NCI-H2196 (cell line): ENCODE measurements at regions not wholly inside any gene's neighbourhood (a gene's known extent, or its start where the extent isn't known, plus 50 kb on each side); places are given as distances from the start of the nearest gene placed in this dataset.
"Not testable (repeated sequence)": the region's sequence is repeated elsewhere in the genome, so short reads cannot be mapped to it uniquely, and the experiment has no call there.

Experiments
- DNase-seq: peaks from one replicate; lab custom pipeline; 2025; ENCODE audit not compliant: unreplicated experiment; lab: John Stamatoyannopoulos, UW

DNA sequence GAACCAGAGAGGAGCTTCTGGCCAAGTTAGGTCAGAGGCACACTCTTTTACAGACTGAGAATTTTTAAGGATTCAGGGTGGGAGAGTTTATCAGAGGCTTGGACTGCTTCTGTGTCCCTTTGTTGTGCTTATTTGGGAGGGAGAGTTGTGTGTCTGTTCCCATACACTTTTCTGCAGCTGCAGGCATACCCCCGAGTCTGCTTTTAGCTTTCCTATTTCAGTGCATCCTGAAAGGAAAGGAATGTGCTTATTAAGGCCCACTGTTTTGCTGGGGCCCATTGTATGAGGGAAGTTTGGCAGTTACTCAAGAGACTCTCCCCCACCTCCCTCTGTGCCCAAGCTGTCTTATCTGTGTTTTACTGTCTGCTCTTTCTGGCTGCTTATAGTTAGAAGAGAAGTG lies 257.4 kb upstream of the AADAT start:
- DNase-seq: not testable (repeated sequence)

GRCh38 chr4:170339522-170339921 lies 249.8 kb upstream of the AADAT start:
- no peak for DNase-seq

DNA sequence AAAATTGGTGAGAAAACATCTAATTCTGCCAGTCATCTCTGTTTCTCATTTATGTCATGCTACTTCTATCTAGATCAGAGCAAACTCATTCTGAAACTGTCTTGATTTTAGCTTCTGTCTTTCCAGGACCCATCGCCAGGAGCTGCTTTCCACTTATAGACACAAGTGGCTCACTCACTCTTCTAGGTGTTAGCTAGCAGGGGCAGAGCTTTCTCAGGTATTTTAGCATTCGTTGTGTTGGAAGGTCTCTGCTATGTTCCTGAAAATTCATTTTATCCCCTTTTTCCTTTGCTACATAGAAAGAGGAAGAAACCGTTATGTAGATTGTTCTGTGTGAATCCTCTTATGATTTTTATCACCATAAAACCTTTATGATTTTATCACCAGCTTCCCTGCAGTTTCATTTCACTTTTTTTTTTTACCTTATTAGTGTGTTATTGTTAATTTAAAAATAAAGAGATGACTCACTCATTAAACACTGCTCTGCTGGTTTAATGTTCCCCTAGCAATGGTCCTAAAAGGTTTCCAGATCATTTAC lies 246.6 kb upstream of the AADAT start:
- no peak for DNase-seq

DNA sequence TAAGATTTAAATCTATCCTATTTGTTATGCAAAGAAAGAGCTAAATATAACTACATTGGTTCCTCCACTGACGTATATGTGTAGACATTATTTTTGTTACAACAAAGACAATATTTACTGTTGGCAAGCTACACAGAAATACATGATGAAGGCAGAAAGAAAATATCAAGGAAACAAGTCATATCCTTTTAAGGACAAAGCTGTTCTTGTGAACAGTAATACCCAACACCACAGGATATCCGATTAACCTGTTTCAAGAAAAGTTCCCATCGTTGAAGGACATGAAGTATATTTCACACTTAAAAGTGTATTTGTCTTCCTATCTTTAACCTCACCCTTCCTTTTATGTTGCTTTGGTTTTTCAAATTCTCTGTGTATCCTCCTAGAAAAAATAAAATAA lies 235.8 kb upstream of the AADAT start:
- DNase-seq: no peak

- DNase-seq: no peak
Measured at GRCh38 chr4:170323623-170324022, 233.9 kb upstream of the AADAT start.

GRCh38 chr4:170307182-170307581 lies 217.4 kb upstream of the AADAT start:
- DNase-seq: no peak

GRCh38 chr4:170306208-170306607 lies 216.5 kb upstream of the AADAT start:
- DNase-seq: no peak

DNA sequence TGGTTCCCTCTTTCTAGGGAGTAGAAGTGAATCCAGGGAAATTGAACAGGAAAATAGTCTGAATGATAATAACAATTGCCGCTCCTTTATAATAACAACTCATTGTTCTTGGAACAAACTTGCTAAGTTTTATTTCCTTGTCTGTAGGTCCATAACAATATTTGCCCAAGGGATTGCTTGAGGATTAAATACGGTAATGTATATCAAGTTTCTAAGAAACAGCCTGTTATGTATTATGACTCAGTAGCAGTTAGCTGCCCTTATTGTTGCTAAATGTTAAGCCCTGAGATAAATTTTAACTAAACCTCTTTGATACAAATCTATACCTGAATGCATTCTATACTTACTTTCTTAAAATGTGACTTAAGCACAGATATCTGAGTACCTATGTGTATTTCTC lies 215.9 kb upstream of the AADAT start:
- DNase-seq: no peak

DNA sequence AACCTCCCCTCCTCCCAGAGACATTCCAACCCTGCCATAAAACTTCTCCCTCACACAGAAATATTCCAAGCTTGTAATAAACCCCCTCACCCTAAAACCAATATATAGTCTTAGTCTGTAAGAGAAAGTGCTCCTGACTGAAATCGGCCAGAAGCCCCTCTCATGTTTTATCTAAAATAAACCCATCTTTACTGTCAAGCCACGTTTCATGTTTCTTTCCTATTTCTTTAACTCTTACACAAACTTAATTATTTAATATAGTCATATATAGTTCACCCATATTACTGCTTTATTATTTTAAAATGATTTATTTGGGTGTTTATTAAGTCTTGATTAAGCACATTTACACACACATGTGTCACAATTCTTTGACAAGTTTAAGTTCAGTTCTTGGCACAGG lies 191.3 kb upstream of the AADAT start:
- DNase-seq: no peak

DNA sequence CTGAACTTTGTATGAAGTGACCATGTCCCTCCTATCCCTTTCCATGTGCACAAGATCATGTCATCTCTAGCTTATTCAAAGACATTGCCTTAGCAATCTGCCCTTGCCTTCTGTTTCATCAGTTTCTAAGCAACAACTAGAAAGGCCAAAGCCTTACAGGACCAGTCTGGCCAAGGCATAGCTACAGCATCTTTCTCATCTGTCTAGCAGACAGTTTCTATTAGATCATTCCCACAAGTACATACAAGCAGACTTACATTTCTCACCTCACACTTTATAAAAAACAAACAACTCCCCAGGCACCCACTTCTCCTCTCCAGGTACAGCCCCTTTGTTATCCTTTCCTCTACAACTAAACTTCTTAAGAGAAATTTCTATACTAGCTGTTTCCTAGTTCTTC lies 188.7 kb upstream of the AADAT start:
- no peak for DNase-seq

GRCh38 chr4:170274616-170275015 lies 184.9 kb upstream of the AADAT start:
- no peak for DNase-seq

DNA sequence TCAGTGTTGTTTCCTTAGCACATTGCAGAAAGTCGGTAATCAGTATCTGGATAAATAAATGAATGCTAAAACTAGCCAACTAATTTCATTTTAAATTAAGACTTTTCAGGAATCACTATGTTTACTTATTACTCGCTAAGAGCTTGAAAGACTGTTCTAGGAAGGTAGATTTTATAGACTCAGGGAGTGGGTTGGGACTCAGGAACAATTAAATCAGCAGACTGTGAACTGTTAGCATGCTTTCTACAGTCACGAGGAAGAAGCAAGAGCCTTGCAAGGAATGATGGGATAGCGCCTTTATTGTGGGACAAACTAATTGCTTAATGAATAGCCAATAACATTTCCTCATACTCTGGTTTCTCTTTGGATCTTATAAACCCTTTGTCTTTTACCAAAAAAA lies 183.2 kb upstream of the AADAT start:
- DNase-seq: no peak

DNA sequence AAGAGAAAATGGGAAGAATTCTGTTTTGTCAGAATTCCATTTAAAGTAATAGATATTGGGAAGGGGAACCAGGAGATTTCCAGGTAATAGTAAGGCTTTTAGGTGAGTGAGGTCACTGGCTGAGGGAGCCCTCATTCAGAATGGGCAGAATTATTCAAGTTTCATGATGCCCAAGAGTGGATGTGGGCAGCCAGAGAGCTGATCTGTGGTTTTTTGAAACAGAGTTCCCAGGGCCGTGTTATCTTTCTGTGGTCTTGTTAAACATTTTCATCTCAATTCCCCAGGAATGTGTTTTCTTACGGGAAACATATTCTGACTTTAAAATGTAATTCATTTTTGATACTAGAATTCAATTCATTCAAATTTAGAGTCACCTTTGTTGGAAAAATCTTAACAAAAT lies 182.0 kb upstream of the AADAT start:
- no peak for DNase-seq

GRCh38 chr4:170270628-170271027 lies 180.9 kb upstream of the AADAT start:
- DNase-seq: no peak

- DNase-seq: no peak
Measured at GRCh38 chr4:170269950-170270349, 180.2 kb upstream of the AADAT start.

- DNase-seq: peak; percentile 71
Measured at GRCh38 chr4:170259631-170260153, 169.9 kb upstream of the AADAT start.

DNA sequence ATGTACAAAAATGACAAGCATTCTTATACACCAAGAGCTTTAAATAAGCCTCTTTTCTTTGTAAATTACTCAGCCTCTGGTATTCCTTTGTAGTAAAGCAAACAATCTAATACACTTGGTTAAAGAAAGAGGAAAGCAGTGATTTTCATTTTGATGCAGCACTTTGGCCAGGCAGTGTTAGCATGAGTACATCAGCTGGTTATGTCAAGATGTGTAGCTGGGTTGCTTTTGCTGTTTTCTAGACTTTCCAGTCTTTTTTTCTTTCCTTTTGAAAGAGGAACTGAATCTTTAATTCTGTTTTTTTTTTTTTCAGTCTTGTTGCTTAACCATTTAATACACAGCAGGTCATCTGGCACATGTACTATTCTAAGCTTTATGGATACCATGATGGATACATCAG lies 167.1 kb upstream of the AADAT start:
- DNase-seq: no peak

DNA sequence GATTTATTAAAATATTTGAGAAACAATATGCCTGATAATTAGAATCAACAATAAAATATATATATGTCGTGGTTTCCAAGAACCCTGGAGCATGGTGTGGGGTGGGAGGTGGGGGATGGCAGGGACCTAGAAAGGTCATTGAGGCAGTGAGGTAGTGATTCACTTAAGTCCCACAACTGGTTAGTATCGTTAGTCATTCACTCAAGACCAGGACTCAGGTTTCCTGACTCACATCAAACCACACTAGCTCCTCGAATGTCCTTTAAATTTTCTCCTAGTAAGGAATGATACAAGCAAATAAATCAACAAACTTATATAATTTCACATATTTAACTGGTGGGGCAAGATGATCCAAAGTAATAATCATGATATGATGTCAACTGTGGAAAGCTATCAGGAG lies 158.8 kb upstream of the AADAT start:
- DNase-seq: no peak

GRCh38 chr4:170248029-170248428 lies 158.3 kb upstream of the AADAT start:
- DNase-seq: no peak

DNA sequence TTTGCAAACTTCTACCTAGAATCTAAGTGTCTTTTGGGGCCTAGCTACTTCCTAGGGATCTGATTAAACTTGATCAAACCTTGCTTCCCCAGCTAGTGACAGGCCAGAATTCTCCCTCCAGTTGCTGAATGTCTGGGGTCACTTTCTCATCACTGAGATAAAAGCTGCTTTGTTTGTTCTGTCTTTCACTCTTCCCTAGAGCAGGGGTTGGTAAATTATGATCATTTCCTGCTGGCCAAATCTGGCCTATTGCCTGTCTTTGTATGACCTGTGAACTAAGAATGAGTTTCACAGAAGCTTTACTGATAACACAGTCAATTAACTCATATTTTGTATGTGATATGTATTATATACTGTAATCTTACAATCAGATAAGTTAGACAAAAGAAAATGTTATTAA lies 157.8 kb upstream of the AADAT start:
- DNase-seq: no peak

DNA sequence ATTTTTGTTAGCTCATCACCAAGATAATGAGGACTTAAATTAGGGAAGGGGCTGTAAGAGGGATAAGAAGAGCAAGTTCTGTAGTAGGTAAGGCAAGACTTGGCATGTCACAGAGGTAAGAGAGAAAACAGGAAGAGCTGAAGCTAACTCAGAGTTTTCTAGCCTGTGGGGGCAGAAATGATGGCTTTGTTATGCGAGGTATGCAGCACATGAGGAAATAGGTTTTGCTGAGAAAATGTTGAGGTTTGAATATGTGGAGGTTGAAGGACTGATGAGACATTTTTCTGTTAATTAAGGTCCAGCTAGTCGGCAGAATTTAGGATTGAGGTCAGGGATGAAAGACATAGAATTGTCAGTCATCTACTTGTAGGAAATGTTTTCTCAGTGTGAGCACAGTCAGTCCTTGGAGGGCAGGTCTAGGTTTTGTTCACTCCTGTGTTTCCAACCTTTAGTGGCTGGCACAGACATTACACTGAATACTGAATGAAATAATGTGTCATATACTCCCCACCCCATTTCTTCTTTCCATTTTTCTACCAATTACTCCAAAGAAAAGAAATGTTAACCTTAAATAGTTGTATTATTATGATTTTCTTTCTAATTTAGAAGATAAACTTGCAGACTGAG lies 154.0 kb upstream of the AADAT start:
- no peak for DNase-seq

DNA sequence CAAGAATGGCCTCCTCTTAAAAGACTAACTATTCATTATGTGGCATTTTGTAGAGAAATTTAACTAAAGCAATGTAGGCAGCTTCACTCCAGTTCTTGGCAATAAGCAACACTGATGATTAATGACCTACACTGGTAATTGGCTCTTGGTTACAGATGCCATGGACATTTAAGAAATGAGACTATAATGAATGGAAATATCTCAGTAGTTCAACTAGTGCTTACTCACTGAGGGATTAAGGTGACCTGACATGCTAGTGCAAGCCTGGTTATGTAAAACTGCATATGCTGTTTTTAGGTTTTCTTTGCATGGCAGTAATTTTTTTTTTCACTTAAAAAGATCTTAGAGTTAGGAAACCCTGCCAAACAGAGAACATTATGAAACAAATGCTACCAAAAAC lies 152.7 kb upstream of the AADAT start:
- DNase-seq: no peak

DNA sequence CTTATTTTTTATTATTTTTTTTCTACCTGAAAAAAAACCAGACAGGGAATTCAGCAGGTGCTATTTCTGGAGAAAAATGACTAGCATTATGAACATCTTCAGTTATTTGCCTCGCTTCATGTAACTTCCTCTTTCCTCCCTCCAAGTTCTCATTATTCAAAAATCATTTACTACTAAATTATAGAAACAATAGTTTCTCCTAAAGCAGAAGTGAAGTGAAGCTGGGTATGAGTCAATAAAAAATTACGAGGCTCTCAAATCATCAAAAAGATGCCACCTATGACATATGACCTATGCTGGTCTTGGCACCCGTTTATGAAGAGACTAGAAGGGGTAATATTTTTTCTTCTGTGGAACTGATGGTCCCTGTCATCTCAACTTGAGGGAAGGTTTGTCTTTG lies 145.0 kb upstream of the AADAT start:
- no peak for DNase-seq
